PC-3 (cell line): ENCODE measurements at regions not wholly inside any gene's neighbourhood (a gene's known extent, or its start where the extent isn't known, plus 50 kb on each side); places are given as distances from the start of the nearest gene placed in this dataset.

Experiments used
- ATAC-seq: fragments of 200-7000 bp; cut with Tn5 transposase; 2 replicates; pipeline ENCODE4 v1.9.1; 2020; ENCODE audit warnings: mild to moderate bottlenecking, moderate library complexity
- BruUV-seq: library from RNA; stranded (reverse); fragments of 400-500 nt; replicated peaks from 2 replicates; lab custom pipeline; 2021; lab: Mats Ljungman, UMichigan
- CTCF ChIA-PET: fragments of 300-600 bp; sonication (Branson Sonifier 250); formaldehyde crosslinking; loops from one replicate; lab custom pipeline; 2022; ENCODE audit warnings: antibody characterized with exemption; lab: Charles Lee
- POLR2A ChIA-PET: fragments of 300-600 bp; sonication (Branson Sonifier 250); formaldehyde crosslinking; loops from one replicate; lab custom pipeline; 2022; ENCODE audit warnings: antibody characterized with exemption; ENCODE audit not compliant: unreplicated experiment; lab: Charles Lee
- DNase-seq: peaks from one replicate; pipeline ENCODE4 v3.0.0-alpha.2; 2015
- H2AFZ ChIP-seq: fragments of 300-600 bp; sonication (generic); 2 replicates; pipeline ENCODE4 v1.6.0; 2016; ENCODE audit warnings: antibody characterized with exemption, low read length
- H3F3A ChIP-seq: fragments of 300-600 bp; sonication (generic); one replicate; pipeline ENCODE4 v1.6.0; 2017; ENCODE audit warnings: antibody characterized with exemption, low read length, control low read depth, mild to moderate bottlenecking; ENCODE audit not compliant: unreplicated experiment
- H3K27ac ChIP-seq: fragments of 300-600 bp; sonication (generic); 2 replicates; pipeline ENCODE4 v1.5.1; 2016; ENCODE audit warnings: mild to moderate bottlenecking, low read length
- H3K27me3 ChIP-seq: fragments of 300-600 bp; sonication (generic); 2 replicates; pipeline ENCODE4 v1.6.1; 2016; ENCODE audit warnings: low read length, mixed read lengths
- H3K36me3 ChIP-seq: fragments of 300-600 bp; sonication (generic); 2 replicates; pipeline ENCODE4 v1.6.1; 2016; ENCODE audit warnings: low read depth, mixed run types, low read length, mixed read lengths
- H3K4me1 ChIP-seq: fragments of 300-600 bp; sonication (generic); 2 replicates; pipeline ENCODE4 v1.5.1; 2016; ENCODE audit warnings: low read length; ENCODE audit not compliant: insufficient read depth
- H3K4me2 ChIP-seq: fragments of 300-600 bp; sonication (generic); 2 replicates; pipeline ENCODE4 v1.6.0; 2016; ENCODE audit warnings: low read length
- H3K4me3 ChIP-seq: fragments of 300-600 bp; sonication (generic); 2 replicates; pipeline ENCODE4 v1.5.1; 2016; ENCODE audit warnings: mild to moderate bottlenecking, low read length, mixed read lengths
- H3K79me2 ChIP-seq: fragments of 300-600 bp; sonication (generic); 2 replicates; pipeline ENCODE4 v1.6.1; 2017; ENCODE audit warnings: low read length, mixed read lengths
- H3K9ac ChIP-seq: fragments of 300-600 bp; sonication (generic); 2 replicates; pipeline ENCODE4 v1.6.0; 2016; ENCODE audit warnings: mild to moderate bottlenecking, low read length
- H3K9me2 ChIP-seq: fragments of 300-600 bp; sonication (generic); replicated peaks from 2 replicates; pipeline ENCODE4 v1.6.1; 2016; ENCODE audit warnings: mixed run types, low read length, mixed read lengths
- H3K9me3 ChIP-seq: fragments of 300-600 bp; sonication (generic); 2 replicates; pipeline ENCODE4 v1.6.1; 2016; ENCODE audit warnings: low read length, mixed read lengths
- H4K20me1 ChIP-seq: fragments of 300-600 bp; sonication (generic); 2 replicates; pipeline ENCODE4 v1.6.1; 2016; ENCODE audit warnings: low read length, mixed read lengths
- EZH2 ChIP-seq: fragments of 300-600 bp; sonication (generic); IDR thresholded peaks from one replicate; pipeline ENCODE4 v1.6.1; 2017; ENCODE audit warnings: antibody characterized with exemption, mild to moderate bottlenecking, low read length; ENCODE audit not compliant: unreplicated experiment
- EZH2phosphoT487 ChIP-seq: fragments of 300-600 bp; sonication (generic); IDR thresholded peaks from 2 replicates; pipeline ENCODE4 v1.6.1; 2018; ENCODE audit warnings: mild to moderate bottlenecking, antibody characterized with exemption, low read length, borderline replicate concordance
- intact Hi-C: fragments of 100-400 bp; cut with micrococcal nuclease; formaldehyde crosslinking; loops from 2 replicates; pipeline ENCODE4 v1.9.0; 2023
- TF ChIP-seq, protein P1 (sequence below): fragments of 300-600 bp; sonication (generic); conservative IDR thresholded peaks from 2 replicates; pipeline ENCODE4 v1.5.1; 2017; ENCODE audit warnings: antibody characterized with exemption, low read depth, mild to moderate bottlenecking, low read length

DNA sequence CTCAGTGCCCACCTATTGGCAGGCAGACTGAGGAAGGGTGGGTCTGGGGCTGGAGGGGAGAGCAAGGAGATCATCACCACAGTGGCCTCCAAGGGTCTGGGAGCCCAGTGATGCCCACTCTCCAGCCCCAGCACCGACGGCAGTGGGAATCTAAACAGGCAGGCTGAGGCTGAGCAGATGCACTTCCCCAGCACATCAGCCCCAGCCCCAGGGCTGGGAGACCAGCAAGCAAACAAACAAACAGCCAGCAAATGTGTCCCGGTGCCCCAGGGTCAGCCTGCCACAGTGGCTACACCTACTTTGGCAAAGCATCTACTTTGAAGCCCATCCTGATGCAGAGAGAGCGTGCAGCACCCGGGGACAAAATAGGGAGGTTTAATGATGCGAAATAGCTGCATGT is 216.3 kb upstream of the ZC3H12A start:
- no peaks in the 10 kb centered on the region for H3K4me1 ChIP-seq
- no peaks in the 10 kb centered on the region for H3K36me3 ChIP-seq
- no peaks in the 10 kb centered on the region for H3K9me2 ChIP-seq
- no peak overlapping the region for H3K27ac ChIP-seq
- no peaks in the 10 kb centered on the region for H4K20me1 ChIP-seq
- ChIA-PET POLR2A (no interaction called here), CTCF (no interaction called here)
- intact Hi-C loops, result no loop called here
- TF ChIP-seq, protein P1, sequence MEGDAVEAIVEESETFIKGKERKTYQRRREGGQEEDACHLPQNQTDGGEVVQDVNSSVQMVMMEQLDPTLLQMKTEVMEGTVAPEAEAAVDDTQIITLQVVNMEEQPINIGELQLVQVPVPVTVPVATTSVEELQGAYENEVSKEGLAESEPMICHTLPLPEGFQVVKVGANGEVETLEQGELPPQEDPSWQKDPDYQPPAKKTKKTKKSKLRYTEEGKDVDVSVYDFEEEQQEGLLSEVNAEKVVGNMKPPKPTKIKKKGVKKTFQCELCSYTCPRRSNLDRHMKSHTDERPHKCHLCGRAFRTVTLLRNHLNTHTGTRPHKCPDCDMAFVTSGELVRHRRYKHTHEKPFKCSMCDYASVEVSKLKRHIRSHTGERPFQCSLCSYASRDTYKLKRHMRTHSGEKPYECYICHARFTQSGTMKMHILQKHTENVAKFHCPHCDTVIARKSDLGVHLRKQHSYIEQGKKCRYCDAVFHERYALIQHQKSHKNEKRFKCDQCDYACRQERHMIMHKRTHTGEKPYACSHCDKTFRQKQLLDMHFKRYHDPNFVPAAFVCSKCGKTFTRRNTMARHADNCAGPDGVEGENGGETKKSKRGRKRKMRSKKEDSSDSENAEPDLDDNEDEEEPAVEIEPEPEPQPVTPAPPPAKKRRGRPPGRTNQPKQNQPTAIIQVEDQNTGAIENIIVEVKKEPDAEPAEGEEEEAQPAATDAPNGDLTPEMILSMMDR, result no peak
- TF ChIP-seq EZH2phosphoT487 (no peak), EZH2 (no peak)
- H3K9ac ChIP-seq, result no peak overlapping the region
- no peaks in the 10 kb centered on the region for H3F3A ChIP-seq
- H3K4me2 ChIP-seq, result no peak overlapping the region
- ATAC-seq (no peak), DNase-seq (no peak)
- no peak overlapping the region for H3K4me3 ChIP-seq
- H3K27me3 ChIP-seq, result peaks cover 70% of the 10 kb centered on the region
- no TSS peak for BruUV-seq
- H3K9me3 ChIP-seq, result no peaks in the 10 kb centered on the region
- no peak overlapping the region for H2AFZ ChIP-seq
- H3K79me2 ChIP-seq, result no peaks in the 10 kb centered on the region

DNA sequence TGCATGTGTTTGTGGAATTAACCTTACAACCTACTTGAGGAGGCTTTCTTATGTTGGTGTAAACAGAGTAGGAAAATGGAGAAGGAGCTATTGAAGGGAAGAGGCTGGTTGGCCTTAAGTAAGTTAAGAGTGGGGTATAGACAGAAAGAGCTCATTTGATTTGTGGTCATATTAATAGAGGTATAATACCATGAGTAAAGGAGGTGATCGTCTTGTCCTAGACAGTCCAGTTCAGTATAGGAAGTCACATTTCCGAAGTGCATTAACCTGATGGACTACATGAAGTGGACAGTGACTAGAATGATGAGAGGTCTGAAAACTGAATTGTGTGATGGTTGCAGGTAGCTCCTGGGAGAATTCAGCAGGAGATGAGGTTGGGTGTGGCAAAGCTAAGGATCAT is 215.4 kb upstream of the ZC3H12A start:
- H3K9ac ChIP-seq, result no peak overlapping the region
- no peaks in the 10 kb centered on the region for H3K9me3 ChIP-seq
- ATAC-seq (no peak), DNase-seq (no peak)
- intact Hi-C loops, result no loop called here
- H4K20me1 ChIP-seq, result no peaks in the 10 kb centered on the region
- H3K27me3 ChIP-seq, result peaks cover 70% of the 10 kb centered on the region
- no peak overlapping the region for H3K4me3 ChIP-seq
- H3K4me2 ChIP-seq, result no peak overlapping the region
- no peaks in the 10 kb centered on the region for H3K79me2 ChIP-seq
- CTCF ChIA-PET, result no interaction called here
- no peaks in the 10 kb centered on the region for H3K4me1 ChIP-seq
- POLR2A ChIA-PET, result no interaction called here
- TF ChIP-seq EZH2 (no peak), EZH2phosphoT487 (no peak)
- TF ChIP-seq, protein P1, result no peak
- H2AFZ ChIP-seq, result no peak overlapping the region
- no peaks in the 10 kb centered on the region for H3K9me2 ChIP-seq
- H3F3A ChIP-seq, result no peaks in the 10 kb centered on the region
- no peak overlapping the region for H3K27ac ChIP-seq
- no TSS peak for BruUV-seq
- no peaks in the 10 kb centered on the region for H3K36me3 ChIP-seq

DNA sequence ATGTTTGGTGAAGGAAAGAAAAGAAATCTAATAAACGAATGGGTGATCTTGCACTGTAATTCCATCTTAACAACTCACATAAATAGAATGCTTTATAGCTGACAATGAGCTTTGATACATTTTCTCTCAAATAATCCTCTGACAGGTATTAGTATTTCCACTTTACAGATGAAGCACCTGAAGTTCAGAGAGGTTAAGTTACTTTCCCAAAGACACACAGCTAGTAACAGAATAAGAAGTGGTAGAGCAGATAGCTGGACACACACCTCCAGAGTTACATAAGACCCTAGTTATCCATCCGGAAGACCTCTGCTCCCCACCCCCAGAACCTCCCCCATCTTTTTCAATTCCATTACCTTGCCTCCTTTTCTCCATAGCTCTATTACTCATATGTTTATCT is 213.3 kb upstream of the ZC3H12A start:
- H3K27me3 ChIP-seq, result peaks cover 54% of the 10 kb centered on the region
- H3K4me3 ChIP-seq, result no peak overlapping the region
- ATAC-seq (no peak), DNase-seq (no peak)
- ChIA-PET CTCF (no interaction called here), POLR2A (no interaction called here)
- H3K9me2 ChIP-seq, result no peaks in the 10 kb centered on the region
- H4K20me1 ChIP-seq, result no peaks in the 10 kb centered on the region
- H3K4me2 ChIP-seq, result no peak overlapping the region
- no peak overlapping the region for H3K27ac ChIP-seq
- H2AFZ ChIP-seq, result no peak overlapping the region
- no peaks in the 10 kb centered on the region for H3K4me1 ChIP-seq
- intact Hi-C loops, result no loop called here
- H3K36me3 ChIP-seq, result no peaks in the 10 kb centered on the region
- H3K9ac ChIP-seq, result no peak overlapping the region
- H3K9me3 ChIP-seq, result no peaks in the 10 kb centered on the region
- H3F3A ChIP-seq, result no peaks in the 10 kb centered on the region
- no TSS peak for BruUV-seq
- no peaks in the 10 kb centered on the region for H3K79me2 ChIP-seq
- TF ChIP-seq EZH2phosphoT487, result no peak
- TF ChIP-seq, protein P1, result no peak
- no peak for TF ChIP-seq EZH2
